Fibroblast of lung (primary cell): ENCODE measurements at regions not wholly inside any gene's neighbourhood (a gene's known extent, or its start where the extent isn't known, plus 50 kb on each side); places are given as distances from the start of the nearest gene placed in this dataset.

Source experiments
- CTCF ChIP-seq, 2 donors: IDR thresholded peaks in 1 of 2; conservative IDR thresholded peaks in 1 of 2; 1 replicate in 1 of 2; 2 replicates in 1 of 2; pipeline ENCODE4 v1.5.1; 2011 to 2012; ENCODE audit warnings: low read length in 2 of 2, control low read depth in 1 of 2, inconsistent platforms in 1 of 2, low read depth in 1 of 2, mild to moderate bottlenecking in 1 of 2
- EZH2 ChIP-seq: IDR thresholded peaks from 2 replicates; pipeline ENCODE4 v1.5.1; 2012; ENCODE audit warnings: low read length, control low read depth, mild to moderate bottlenecking; ENCODE audit errors: missing control alignments

GRCh38 chr4:181431661-181432060, 811.5 kb upstream of the TENM3 start:
- TF ChIP-seq CTCF (conservative IDR thresholded peaks at IDR 0.05 in 1 of 2, IDR thresholded peaks at IDR 0.05 in 1 of 2; ENCODE audit: low read depth in 1 of 2, low read length in 2 of 2) = no peak
- TF ChIP-seq EZH2 = no peak
